ENCODE measurements at regions not wholly inside any gene's neighbourhood (a gene's known extent, or its start where the extent isn't known, plus 50 kb on each side); places are given as distances from the start of the nearest gene placed in this dataset.

- no peak for TF ChIP-seq CTCF (IDR thresholded peaks at IDR 0.05)
These were observed 167.2 kb upstream of the RBBP8 start for GRCh38 chr18:22765896-22766295.

GRCh38 chr18:22767653-22768052, 165.5 kb upstream of the RBBP8 start:
- Histone ChIP-seq H3K4me3 (no peak overlapping the region), H3K27ac (no peak overlapping the region), H3K4me1 (no peaks in the 10 kb centered on the region), H3K27me3 (no peaks in the 10 kb centered on the region), H3K9me3 (no peaks in the 10 kb centered on the region), H3K36me3 (no peaks in the 10 kb centered on the region)
- intact Hi-C loops (cut with DNase I) = no loop called here
- DNase-seq (no peak), FAIRE-seq (no peak), ATAC-seq (no peak)
- no peak for TF ChIP-seq CTCF (IDR thresholded peaks at IDR 0.05)

More at GRCh38 chr18:22765896-22766295, 167.2 kb upstream of the RBBP8 start:
- H3K4me3 ChIP-seq = no peak overlapping the region
- H3K4me1 ChIP-seq = no peaks in the 10 kb centered on the region
- no peak overlapping the region for H3K27ac ChIP-seq
- 0 to 6% methylated on average over 1 of the region's 1 CpG for WGBS, 2 donors
- no peaks in the 10 kb centered on the region for H3K36me3 ChIP-seq
- intact Hi-C loops (cut with DNase I) = no loop called here
- H3K27me3 ChIP-seq = no peaks in the 10 kb centered on the region
- FAIRE-seq (no peak), DNase-seq (no peak), ATAC-seq (no peak)
- no peaks in the 10 kb centered on the region for H3K9me3 ChIP-seq

GRCh38 chr18:22773944-22774343, 159.2 kb upstream of the RBBP8 start:
- no peak for TF ChIP-seq CTCF (IDR thresholded peaks at IDR 0.05)
- no peaks in the 10 kb centered on the region for H3K36me3 ChIP-seq
- no peaks in the 10 kb centered on the region for H3K27me3 ChIP-seq
- FAIRE-seq = no peak
- 76 to 85% methylated on average over 3 of the region's 3 CpGs for WGBS, 2 donors
- H3K27ac ChIP-seq = no peak overlapping the region
- H3K9me3 ChIP-seq = no peaks in the 10 kb centered on the region
- no peak for ATAC-seq
- DNase-seq = no peak
- no peaks in the 10 kb centered on the region for H3K4me1 ChIP-seq
- intact Hi-C loops (cut with DNase I) = no loop called here
- H3K4me3 ChIP-seq = no peak overlapping the region

- no peaks in the 10 kb centered on the region for H3K4me1 ChIP-seq
- no peaks in the 10 kb centered on the region for H3K27me3 ChIP-seq
- H3K4me3 ChIP-seq = no peak overlapping the region
- FAIRE-seq = no peak
- intact Hi-C loops (cut with DNase I) = no loop called here
- no peak overlapping the region for H3K27ac ChIP-seq
- ATAC-seq = no peak
- H3K36me3 ChIP-seq = no peaks in the 10 kb centered on the region
- no peaks in the 10 kb centered on the region for H3K9me3 ChIP-seq
- 29 to 52% methylated on average over 1 of the region's 1 CpG for WGBS, 2 donors
- TF ChIP-seq CTCF (IDR thresholded peaks at IDR 0.05) = no peak
- DNase-seq = no peak
These were observed 154.1 kb upstream of the RBBP8 start for GRCh38 chr18:22778996-22779395.

- FAIRE-seq (no peak), ATAC-seq (no peak), DNase-seq (no peak)
- Histone ChIP-seq H3K27ac (no peak overlapping the region), H3K9me3 (no peaks in the 10 kb centered on the region), H3K36me3 (no peaks in the 10 kb centered on the region), H3K4me3 (no peak overlapping the region), H3K27me3 (no peaks in the 10 kb centered on the region), H3K4me1 (no peaks in the 10 kb centered on the region)
- WGBS, 2 donors = 81 to 95% methylated on average over 3 of the region's 3 CpGs
- no peak for TF ChIP-seq CTCF (IDR thresholded peaks at IDR 0.05)
- intact Hi-C loops (cut with DNase I) = no loop called here
These were observed 149.9 kb upstream of the RBBP8 start for GRCh38 chr18:22783245-22783644.
